D721Med (cell line): ENCODE measurements at regions not wholly inside any gene's neighbourhood (a gene's known extent, or its start where the extent isn't known, plus 50 kb on each side); places are given as distances from the start of the nearest gene placed in this dataset.

Experiments
- DNase-seq: peaks from one replicate; pipeline ENCODE4 v3.0.0; 2011; ENCODE audit warnings: low spot score; ENCODE audit not compliant: insufficient read length
- FAIRE-seq: peaks from 2 replicates; lab custom pipeline; 2011; peaks lifted over from hg19 to GRCh38; lab: Jason Lieb, UNC
- CTCF ChIP-seq: IDR thresholded peaks from 2 replicates; pipeline ENCODE4 v1.5.1; 2012; ENCODE audit warnings: mild to moderate bottlenecking, control low read depth; ENCODE audit not compliant: insufficient read depth; ENCODE audit errors: missing control alignments

GRCh38 chr18:78766651-78767533, 212.7 kb upstream of the SALL3 start:
- DNase-seq, result no peak
- no peak for TF ChIP-seq CTCF
- FAIRE-seq, result no peak

GRCh38 chr18:78767648-78768071, 212.0 kb upstream of the SALL3 start:
- no peak for TF ChIP-seq CTCF
- FAIRE-seq (no peak), DNase-seq (no peak)

GRCh38 chr18:78768221-78768620, 211.4 kb upstream of the SALL3 start:
- TF ChIP-seq CTCF, result no peak
- FAIRE-seq (no peak), DNase-seq (no peak)

- FAIRE-seq (no peak), DNase-seq (no peak)
- TF ChIP-seq CTCF, result no peak
These were observed 210.7 kb upstream of the SALL3 start for GRCh38 chr18:78768656-78769501.

GRCh38 chr18:78769502-78770105, 210.0 kb upstream of the SALL3 start:
- no peak for DNase-seq
- TF ChIP-seq CTCF, result no peak

GRCh38 chr18:78770139-78770822, 209.3 kb upstream of the SALL3 start:
- no peak for DNase-seq
- no peak for TF ChIP-seq CTCF
- FAIRE-seq, result no peak

More at GRCh38 chr18:78769502-78770105, 210.0 kb upstream of the SALL3 start:
- no peak for FAIRE-seq
